GM18519 (cell line): ENCODE measurements at regions not wholly inside any gene's neighbourhood (a gene's known extent, or its start where the extent isn't known, plus 50 kb on each side); places are given as distances from the start of the nearest gene placed in this dataset.
"Not testable (repeated sequence)": the region's sequence is repeated elsewhere in the genome, so short reads cannot be mapped to it uniquely, and the experiment has no call there.

Experiments
- ATAC-seq: cut with Tn5 transposase; IDR thresholded peaks from one replicate; pipeline ENCODE4 v1.9.1; 2021; ENCODE audit warnings: mild to moderate bottlenecking, moderate library complexity; ENCODE audit not compliant: unreplicated experiment, low FRiP score

GRCh38 chr2:8424997-8425900 lies 256.6 kb upstream of the ID2 start:
- no peak for ATAC-seq

GRCh38 chr2:8426550-8426949 lies 255.3 kb upstream of the ID2 start:
- ATAC-seq, result no peak

- ATAC-seq, result no peak
Observed at GRCh38 chr2:8427211-8427610, 254.6 kb upstream of the ID2 start.

GRCh38 chr2:8430628-8431027 lies 251.2 kb upstream of the ID2 start:
- ATAC-seq, result no peak

- no peak for ATAC-seq
Observed at GRCh38 chr2:8431446-8432125, 250.3 kb upstream of the ID2 start.

GRCh38 chr2:8432706-8433336 lies 249.0 kb upstream of the ID2 start:
- ATAC-seq, result no peak

- ATAC-seq, result no peak
Observed at GRCh38 chr2:8433390-8433789, 248.5 kb upstream of the ID2 start.

GRCh38 chr2:8435608-8436007 lies 246.2 kb upstream of the ID2 start:
- ATAC-seq, result no peak

- ATAC-seq, result no peak
Observed at GRCh38 chr2:8436585-8436984, 245.3 kb upstream of the ID2 start.

GRCh38 chr2:8437228-8437948 lies 244.5 kb upstream of the ID2 start:
- no peak for ATAC-seq

GRCh38 chr2:8437949-8438400 lies 243.9 kb upstream of the ID2 start:
- ATAC-seq, result no peak

GRCh38 chr2:8438476-8438875 lies 243.4 kb upstream of the ID2 start:
- no peak for ATAC-seq

- no peak for ATAC-seq
Observed at GRCh38 chr2:8438996-8439395, 242.9 kb upstream of the ID2 start.

GRCh38 chr2:8440029-8440778 lies 241.7 kb upstream of the ID2 start:
- ATAC-seq, result no peak

- ATAC-seq, result no peak
Observed at GRCh38 chr2:8441371-8441770, 240.5 kb upstream of the ID2 start.

GRCh38 chr2:8441986-8442385 lies 239.9 kb upstream of the ID2 start:
- ATAC-seq, result no peak

GRCh38 chr2:8442833-8443486 lies 238.9 kb upstream of the ID2 start:
- no peak for ATAC-seq

- no peak for ATAC-seq
Observed at GRCh38 chr2:8445580-8445979, 236.3 kb upstream of the ID2 start.

GRCh38 chr2:8446751-8447150 lies 235.1 kb upstream of the ID2 start:
- not testable (repeated sequence) for ATAC-seq
